ENCODE measurements at regions not wholly inside any gene's neighbourhood (a gene's known extent, or its start where the extent isn't known, plus 50 kb on each side); places are given as distances from the start of the nearest gene placed in this dataset.
"Not testable (repeated sequence)": the region's sequence is repeated elsewhere in the genome, so short reads cannot be mapped to it uniquely, and the experiment has no call there.

DNA sequence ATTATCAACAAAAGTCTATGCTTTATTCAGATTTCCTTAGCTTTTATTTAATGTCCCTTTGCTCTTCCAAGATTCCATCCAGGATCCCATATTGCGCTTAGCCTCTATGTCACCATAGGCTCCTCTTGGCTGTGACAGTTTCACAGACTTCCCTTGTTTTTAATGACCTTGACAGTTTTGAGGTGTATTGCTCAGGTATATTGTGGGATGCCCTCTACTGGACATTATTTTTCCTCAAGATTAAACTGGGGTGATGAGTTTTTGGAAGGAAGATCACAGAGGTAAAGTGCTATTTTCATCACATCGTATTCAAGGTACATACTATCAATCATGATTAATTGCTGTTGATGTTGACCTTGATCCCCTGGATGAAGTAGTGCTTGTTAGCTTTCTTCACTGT, 99.1 kb upstream of the SMAD3 start:
- DNase-seq (no peak), ATAC-seq (no peak)
- TF ChIP-seq CTCF (IDR thresholded peaks at IDR 0.05), result no peak
- intact Hi-C loops (cut with DNase I), result no loop called here
- Histone ChIP-seq H3K4me1 (no peaks in the 10 kb centered on the region), H3K4me3 (no peak overlapping the region), H3K27me3 (no peaks in the 10 kb centered on the region), H3K9me3 (no peaks in the 10 kb centered on the region), H3K36me3 (no peaks in the 10 kb centered on the region), H3K27ac (no peak overlapping the region)

DNA sequence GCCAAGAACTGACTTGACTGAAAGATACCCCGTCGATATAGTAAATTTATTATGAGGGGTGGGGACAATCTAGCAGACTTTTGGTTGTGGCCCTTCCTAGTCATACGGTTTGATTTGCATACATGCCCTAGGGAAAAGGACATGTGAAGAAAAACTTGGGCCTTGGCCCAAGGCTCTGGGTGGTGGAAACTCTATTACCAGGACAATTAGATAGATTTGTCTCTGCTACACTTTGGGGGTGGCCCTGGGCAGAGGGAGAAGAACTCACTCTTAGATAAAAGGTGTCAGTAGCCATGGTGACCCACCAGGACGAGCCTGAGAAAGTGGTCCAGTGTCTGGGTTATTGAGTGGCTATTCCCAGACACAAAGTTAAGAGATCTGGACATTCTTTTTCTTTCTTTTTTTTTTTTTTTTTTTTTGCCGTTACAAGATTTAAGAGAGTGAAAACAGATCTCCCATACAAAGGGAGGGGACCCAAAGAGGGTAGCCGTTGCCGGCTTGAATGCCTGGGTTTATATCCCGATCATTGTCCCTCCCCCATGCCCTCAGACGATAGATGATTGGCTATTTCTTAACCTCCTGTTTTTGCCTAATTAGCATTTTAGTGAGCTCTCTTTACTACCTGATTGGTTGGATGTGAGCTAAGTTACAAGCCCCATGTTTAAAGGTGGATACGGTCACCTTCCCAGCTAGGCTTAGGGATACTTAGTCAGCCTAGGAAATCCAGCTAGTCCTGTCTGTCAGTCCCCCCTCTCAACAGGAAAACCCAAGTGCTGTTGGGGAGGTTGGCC, 96.4 kb upstream of the SMAD3 start:
- no peak for TF ChIP-seq CTCF (IDR thresholded peaks at IDR 0.05)
- no peaks in the 10 kb centered on the region for H3K9me3 ChIP-seq
- no peak for ATAC-seq
- no peaks in the 10 kb centered on the region for H3K27me3 ChIP-seq
- intact Hi-C loops (cut with DNase I), result no loop called here
- H3K4me1 ChIP-seq, result no peaks in the 10 kb centered on the region
- no peak for DNase-seq
- H3K36me3 ChIP-seq, result no peaks in the 10 kb centered on the region
- H3K4me3 ChIP-seq, result no peak overlapping the region
- H3K27ac ChIP-seq, result no peak overlapping the region

DNA sequence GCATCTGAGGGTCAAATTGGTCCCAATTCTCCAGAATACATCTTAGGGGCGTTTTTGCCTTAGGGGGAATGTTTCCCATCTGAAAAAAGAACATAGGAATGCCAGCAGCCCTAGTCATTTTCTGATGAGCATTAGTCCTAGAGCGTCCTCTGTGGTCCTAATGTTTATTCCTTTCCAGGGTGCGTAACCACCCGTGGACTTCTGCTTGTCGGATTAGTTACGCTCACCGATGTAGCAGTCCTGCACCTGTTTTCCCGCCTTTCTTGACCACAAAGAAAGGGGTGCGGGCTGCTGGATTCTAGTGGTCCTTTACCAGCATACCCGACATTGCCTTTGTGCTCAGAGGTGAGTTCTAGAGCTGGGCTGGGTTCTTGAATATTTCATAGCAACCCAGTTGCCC, 91.3 kb upstream of the SMAD3 start:
- H3K36me3 ChIP-seq; ATAC-seq; H3K27me3 ChIP-seq; H3K27ac ChIP-seq; H3K4me3 ChIP-seq; H3K9me3 ChIP-seq; H3K4me1 ChIP-seq; DNase-seq; intact Hi-C loops (cut with DNase I): not testable (repeated sequence)

DNA sequence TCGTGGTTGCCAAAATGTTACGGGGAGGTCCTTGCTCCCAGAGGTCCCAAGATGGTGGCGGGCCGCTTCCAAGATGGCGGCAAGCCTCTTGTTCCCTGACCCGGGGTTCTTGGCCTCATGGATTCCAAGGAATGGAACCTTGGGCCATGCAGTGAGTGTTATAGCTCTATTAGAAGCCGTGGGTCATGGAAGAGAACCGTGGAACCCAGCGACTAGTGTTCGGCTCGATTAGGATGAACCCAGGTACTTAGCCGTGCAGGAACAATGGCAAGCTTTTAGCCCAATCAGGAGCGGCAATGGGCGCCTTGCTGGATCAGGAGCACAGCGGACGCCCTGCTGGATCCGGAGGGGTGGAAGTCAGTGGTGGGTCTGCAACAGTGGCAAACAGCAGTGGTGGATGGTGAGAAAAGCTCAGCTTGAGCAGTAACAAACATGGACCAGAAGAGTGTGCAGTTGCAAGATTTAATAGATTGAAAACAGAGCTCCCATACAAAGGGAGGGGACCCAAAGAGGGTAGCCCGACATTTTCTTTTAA, 89.2 kb upstream of the SMAD3 start:
- H3K36me3 ChIP-seq; intact Hi-C loops (cut with DNase I); H3K27me3 ChIP-seq; H3K4me1 ChIP-seq; DNase-seq; ATAC-seq; H3K27ac ChIP-seq; H3K4me3 ChIP-seq; H3K9me3 ChIP-seq: not testable (repeated sequence)

DNA sequence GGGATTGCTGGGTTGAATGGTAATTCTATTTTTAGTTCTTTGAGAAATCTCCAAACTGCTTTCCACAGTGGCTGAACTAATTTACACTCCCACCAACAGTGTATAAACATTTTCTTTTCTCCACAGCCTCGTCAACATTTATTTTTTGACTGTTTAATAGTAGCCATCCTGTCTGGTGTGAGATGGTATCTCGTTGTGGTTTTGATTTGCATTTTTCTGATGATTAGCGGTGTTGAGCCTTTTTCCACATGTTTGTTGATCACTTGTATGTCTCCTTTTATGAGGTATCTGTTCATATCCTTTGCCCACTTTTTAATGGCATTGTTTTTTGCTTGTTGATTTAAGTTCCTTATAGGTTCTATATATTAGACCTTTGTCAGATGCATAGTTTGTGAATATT, 85.1 kb upstream of the SMAD3 start:
- H3K27ac ChIP-seq; H3K36me3 ChIP-seq; DNase-seq; H3K27me3 ChIP-seq; H3K9me3 ChIP-seq; H3K4me1 ChIP-seq; ATAC-seq; H3K4me3 ChIP-seq; intact Hi-C loops (cut with DNase I): not testable (repeated sequence)

GRCh38 chr15:66981771-66982170, 83.6 kb upstream of the SMAD3 start:
- ATAC-seq (no peak), DNase-seq (no peak)
- no peak for TF ChIP-seq CTCF (IDR thresholded peaks at IDR 0.05)
- no peak overlapping the region for H3K4me3 ChIP-seq
- H3K4me1 ChIP-seq, result no peaks in the 10 kb centered on the region
- H3K27ac ChIP-seq, result no peak overlapping the region
- no peaks in the 10 kb centered on the region for H3K9me3 ChIP-seq
- no peaks in the 10 kb centered on the region for H3K27me3 ChIP-seq
- no peaks in the 10 kb centered on the region for H3K36me3 ChIP-seq
- intact Hi-C loops (cut with DNase I), result no loop called here

DNA sequence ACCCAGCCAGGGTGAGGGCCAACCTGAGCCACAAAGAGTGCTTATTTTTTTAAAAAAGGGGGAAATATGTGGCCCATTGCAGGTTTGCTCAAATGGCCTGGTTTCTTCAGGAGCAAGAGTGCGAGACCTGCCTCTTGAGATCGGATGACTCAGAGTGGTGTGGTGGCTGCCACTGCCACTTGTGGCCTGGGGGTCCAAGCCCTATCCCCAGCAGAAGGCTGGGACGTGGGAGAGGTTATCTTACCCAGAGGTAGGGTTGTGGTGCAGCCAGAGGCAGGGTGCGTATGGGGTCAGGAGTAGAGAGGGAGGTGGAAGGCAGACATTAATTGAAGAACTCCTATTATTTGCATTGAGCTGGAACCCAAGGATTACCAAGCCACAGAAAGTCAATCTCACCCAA, 83.2 kb upstream of the SMAD3 start:
- Histone ChIP-seq H3K9me3 (no peaks in the 10 kb centered on the region), H3K36me3 (no peaks in the 10 kb centered on the region), H3K4me1 (no peaks in the 10 kb centered on the region), H3K27ac (no peak overlapping the region), H3K4me3 (no peak overlapping the region), H3K27me3 (no peaks in the 10 kb centered on the region)
- TF ChIP-seq CTCF (IDR thresholded peaks at IDR 0.05), result no peak
- DNase-seq, result no peak
- no peak for ATAC-seq
- intact Hi-C loops (cut with DNase I), result no loop called here
